Jurkat, Clone E6-1 (cell line): ENCODE measurements at regions not wholly inside any gene's neighbourhood (a gene's known extent, or its start where the extent isn't known, plus 50 kb on each side); places are given as distances from the start of the nearest gene placed in this dataset.

Experiments used
- DNase-seq: peaks from one replicate; pipeline ENCODE4 v3.0.0-alpha.2; 2011; ENCODE audit warnings: low read depth, low spot score
- H3K4me3 ChIP-seq: 2 replicates; pipeline ENCODE4 v1.5.1; 2011; ENCODE audit warnings: mild to moderate bottlenecking, low read length, control low read depth, moderate library complexity

GRCh38 chr4:124409044-124409443 lies 303.5 kb downstream of the ANKRD50 start:
- DNase-seq = no peak

GRCh38 chr4:124414276-124415040 lies 298.1 kb downstream of the ANKRD50 start:
- DNase-seq = no peak

More at GRCh38 chr4:124409044-124409443, 303.5 kb downstream of the ANKRD50 start:
- no peak overlapping the region for H3K4me3 ChIP-seq

GRCh38 chr4:124415146-124415545 lies 297.4 kb downstream of the ANKRD50 start:
- no peak overlapping the region for H3K4me3 ChIP-seq
- DNase-seq = no peak

More at GRCh38 chr4:124414276-124415040, 298.1 kb downstream of the ANKRD50 start:
- no peak overlapping the region for H3K4me3 ChIP-seq

GRCh38 chr4:124417371-124417770 lies 295.2 kb downstream of the ANKRD50 start:
- DNase-seq = no peak
- no peak overlapping the region for H3K4me3 ChIP-seq

- no peak overlapping the region for H3K4me3 ChIP-seq
- no peak for DNase-seq
Measured at GRCh38 chr4:124420166-124420695, 292.3 kb downstream of the ANKRD50 start.

- DNase-seq = no peak
Measured at GRCh38 chr4:124423160-124423559, 289.4 kb downstream of the ANKRD50 start.

GRCh38 chr4:124426279-124426678 lies 286.3 kb downstream of the ANKRD50 start:
- DNase-seq = no peak
- H3K4me3 ChIP-seq = no peak overlapping the region

More at GRCh38 chr4:124423160-124423559, 289.4 kb downstream of the ANKRD50 start:
- no peak overlapping the region for H3K4me3 ChIP-seq

- no peak for DNase-seq
- no peak overlapping the region for H3K4me3 ChIP-seq
Measured at GRCh38 chr4:124427095-124427767, 285.3 kb downstream of the ANKRD50 start.

- no peak for DNase-seq
- H3K4me3 ChIP-seq = no peak overlapping the region
Measured at GRCh38 chr4:124428648-124429047, 283.9 kb downstream of the ANKRD50 start.

GRCh38 chr4:124429746-124430250 lies 282.7 kb downstream of the ANKRD50 start:
- H3K4me3 ChIP-seq = no peak overlapping the region

GRCh38 chr4:124431653-124432192 lies 280.8 kb downstream of the ANKRD50 start:
- DNase-seq = no peak
- no peak overlapping the region for H3K4me3 ChIP-seq

More at GRCh38 chr4:124429746-124430250, 282.7 kb downstream of the ANKRD50 start:
- no peak for DNase-seq

- H3K4me3 ChIP-seq = no peak overlapping the region
- DNase-seq = no peak
Measured at GRCh38 chr4:124432500-124432899, 280.0 kb downstream of the ANKRD50 start.

- no peak for DNase-seq
Measured at GRCh38 chr4:124433044-124433443, 279.5 kb downstream of the ANKRD50 start.

GRCh38 chr4:124433500-124433899 lies 279.0 kb downstream of the ANKRD50 start:
- no peak for DNase-seq
- H3K4me3 ChIP-seq = no peak overlapping the region

More at GRCh38 chr4:124433044-124433443, 279.5 kb downstream of the ANKRD50 start:
- H3K4me3 ChIP-seq = no peak overlapping the region

GRCh38 chr4:124435274-124435950 lies 277.1 kb downstream of the ANKRD50 start:
- no peak for DNase-seq
- H3K4me3 ChIP-seq = no peak overlapping the region

GRCh38 chr4:124437853-124438495 lies 274.6 kb downstream of the ANKRD50 start:
- no peak for DNase-seq
- H3K4me3 ChIP-seq = no peak overlapping the region

GRCh38 chr4:124445071-124445470 lies 267.5 kb downstream of the ANKRD50 start:
- no peak overlapping the region for H3K4me3 ChIP-seq
- DNase-seq = no peak

GRCh38 chr4:124449881-124450280 lies 262.7 kb downstream of the ANKRD50 start:
- H3K4me3 ChIP-seq = no peak overlapping the region
- no peak for DNase-seq

GRCh38 chr4:124450851-124451250 lies 261.7 kb downstream of the ANKRD50 start:
- DNase-seq = no peak
- H3K4me3 ChIP-seq = no peak overlapping the region
